ENCODE measurements at regions not wholly inside any gene's neighbourhood (a gene's known extent, or its start where the extent isn't known, plus 50 kb on each side); places are given as distances from the start of the nearest gene placed in this dataset.

- CTCF ChIA-PET = no interaction called here
- Histone ChIP-seq H3K4me2 (replicated peaks; ENCODE audit: low read depth, low read length, poor library complexity, severe bottlenecking) (no peak overlapping the region), H3K4me1 (ENCODE audit: control insufficient read depth in 2 of 2, insufficient read depth in 2 of 2, low read length in 2 of 2) (no peaks in the 10 kb centered on the region), H4K20me1 (ENCODE audit: control insufficient read depth, insufficient read depth, low read length, poor library complexity, severe bottlenecking) (no peaks in the 10 kb centered on the region), H3K27me3 (replicated peaks in 1 of 4; ENCODE audit: control extremely low read depth in 1 of 4, control insufficient read depth in 3 of 4, insufficient read depth in 4 of 4, low read length in 3 of 4) (no peaks in the 10 kb centered on the region), H3K9me3 (ENCODE audit: control extremely low read depth in 1 of 3, control insufficient read depth in 2 of 3, insufficient read depth in 1 of 3, low read length in 2 of 3) (no peaks in the 10 kb centered on the region), H3K79me2 (ENCODE audit: control insufficient read depth, insufficient read depth, low read length) (no peaks in the 10 kb centered on the region), H3K27ac (ENCODE audit: low read length in 2 of 2) (no peak overlapping the region), H2AFZ (ENCODE audit: insufficient read depth, low read depth, low read length, poor library complexity, severe bottlenecking) (no peak overlapping the region), H3K9ac (ENCODE audit: low read length) (no peak overlapping the region), H3K4me3 (ENCODE audit: control extremely low read depth in 1 of 5, extremely low read depth in 1 of 5, insufficient read depth in 1 of 5, low read depth in 2 of 5, low read length in 4 of 5) (no peak overlapping the region), H3K36me3 (replicated peaks in 1 of 2; ENCODE audit: control extremely low read depth in 1 of 2, control insufficient read depth in 1 of 2, extremely low read depth in 1 of 2, insufficient read depth in 2 of 2, low read length in 1 of 2) (no peaks in the 10 kb centered on the region)
- TF ChIP-seq EZH2 (IDR thresholded peaks at IDR 0.05; ENCODE audit: borderline replicate concordance, insufficient read depth, low read depth, low read length, poor library complexity, severe bottlenecking) (no peak), CTCF (IDR thresholded peaks at IDR 0.05) (no peak)
- WGBS (ENCODE audit: insufficient coverage) = 70% methylated on average over 1 of the region's 1 CpG
- Mint-ChIP-seq H3K4me1 (no peaks in the 10 kb centered on the region), H3K9me3 (ENCODE audit: insufficient read depth) (no peaks in the 10 kb centered on the region), H3K27ac (no peak overlapping the region), H3K27me3 (peaks cover 12% of the 10 kb centered on the region), H3K4me3 (no peak overlapping the region)
- ATAC-seq (ENCODE audit: low read depth) (no peak), DNase-seq (no peak)
- intact Hi-C loops (cut with micrococcal nuclease) = no loop called here
- POLR2A ChIA-PET = no interaction called here
Observed at GRCh38 chr6:147058786-147059385, 145.3 kb upstream of the STXBP5 start.

- H3K9me3 ChIP-seq (ENCODE audit: control extremely low read depth in 1 of 3, control insufficient read depth in 2 of 3, insufficient read depth in 1 of 3, low read length in 2 of 3) = no peaks in the 10 kb centered on the region
- no peaks in the 10 kb centered on the region for H3K4me1 ChIP-seq (ENCODE audit: control insufficient read depth in 2 of 2, insufficient read depth in 2 of 2, low read length in 2 of 2)
- no CpG with 5 or more reads among the region's 1 CpG for WGBS (ENCODE audit: insufficient coverage)
- TF ChIP-seq CTCF (IDR thresholded peaks at IDR 0.05) (no peak), EZH2 (IDR thresholded peaks at IDR 0.05; ENCODE audit: borderline replicate concordance, insufficient read depth, low read depth, low read length, poor library complexity, severe bottlenecking) (no peak)
- ChIA-PET CTCF (no interaction called here), POLR2A (no interaction called here)
- H3K79me2 ChIP-seq (ENCODE audit: control insufficient read depth, insufficient read depth, low read length) = no peaks in the 10 kb centered on the region
- no peak overlapping the region for H3K27ac ChIP-seq (ENCODE audit: low read length in 2 of 2)
- intact Hi-C loops (cut with micrococcal nuclease) = no loop called here
- H3K27me3 Mint-ChIP-seq = peaks cover 8% of the 10 kb centered on the region
- H3K9ac ChIP-seq (ENCODE audit: low read length) = no peak overlapping the region
- no peak overlapping the region for H3K4me3 ChIP-seq (ENCODE audit: control extremely low read depth in 1 of 5, extremely low read depth in 1 of 5, insufficient read depth in 1 of 5, low read depth in 2 of 5, low read length in 4 of 5)
- H3K27me3 ChIP-seq (replicated peaks in 1 of 4; ENCODE audit: control extremely low read depth in 1 of 4, control insufficient read depth in 3 of 4, insufficient read depth in 4 of 4, low read length in 3 of 4) = no peaks in the 10 kb centered on the region
- no peak overlapping the region for H3K4me3 Mint-ChIP-seq
- no peak overlapping the region for H3K4me2 ChIP-seq (replicated peaks; ENCODE audit: low read depth, low read length, poor library complexity, severe bottlenecking)
- H3K9me3 Mint-ChIP-seq (ENCODE audit: insufficient read depth) = no peaks in the 10 kb centered on the region
- ATAC-seq (ENCODE audit: low read depth) (no peak), DNase-seq (no peak)
- no peak overlapping the region for H3K27ac Mint-ChIP-seq
- no peaks in the 10 kb centered on the region for H3K36me3 ChIP-seq (replicated peaks in 1 of 2; ENCODE audit: control extremely low read depth in 1 of 2, control insufficient read depth in 1 of 2, extremely low read depth in 1 of 2, insufficient read depth in 2 of 2, low read length in 1 of 2)
- H3K4me1 Mint-ChIP-seq = peaks cover 3% of the 10 kb centered on the region
- H4K20me1 ChIP-seq (ENCODE audit: control insufficient read depth, insufficient read depth, low read length, poor library complexity, severe bottlenecking) = no peaks in the 10 kb centered on the region
- H2AFZ ChIP-seq (ENCODE audit: insufficient read depth, low read depth, low read length, poor library complexity, severe bottlenecking) = no peak overlapping the region
Observed at GRCh38 chr6:147060636-147061035, 143.6 kb upstream of the STXBP5 start.

Data from B cell (primary cell).